ENCODE measurements at regions not wholly inside any gene's neighbourhood (a gene's known extent, or its start where the extent isn't known, plus 50 kb on each side); places are given as distances from the start of the nearest gene placed in this dataset.
"Not testable (repeated sequence)": the region's sequence is repeated elsewhere in the genome, so short reads cannot be mapped to it uniquely, and the experiment has no call there.

GRCh38 chr1:120241868-120242267 is 65.5 kb upstream of the SEC22B start:
- H3K23ac ChIP-seq (ENCODE audit: low read length); H3K18ac ChIP-seq (ENCODE audit: low read length); H2AK5ac ChIP-seq (ENCODE audit: low read length); H3K4ac ChIP-seq (ENCODE audit: low read depth, low read length); H3K27me3 ChIP-seq (ENCODE audit: insufficient read depth, low read length); H2BK120ac ChIP-seq (ENCODE audit: insufficient read depth, low read length, poor library complexity); H4K12ac ChIP-seq (ENCODE audit: low read depth, low read length); H3K4me2 ChIP-seq (ENCODE audit: low read length); DNase-seq; H3K79me2 ChIP-seq (ENCODE audit: control insufficient read depth, insufficient read depth, low read length, poor library complexity); H3K4me3 ChIP-seq (ENCODE audit: low read depth, low read length); H3K4me1 ChIP-seq (ENCODE audit: control insufficient read depth in 1 of 2, insufficient read depth in 2 of 2, low read length in 2 of 2); H4K8ac ChIP-seq (ENCODE audit: low read depth, low read length); H3K79me1 ChIP-seq (ENCODE audit: low read length); H3K9me3 ChIP-seq (ENCODE audit: insufficient read depth, low read depth, low read length); H2BK5ac ChIP-seq (ENCODE audit: low read depth, low read length, poor library complexity); H3K36me3 ChIP-seq (ENCODE audit: control insufficient read depth in 1 of 2, insufficient read depth in 2 of 2, low read length in 2 of 2); H3K14ac ChIP-seq (ENCODE audit: low read length); H2AFZ ChIP-seq (ENCODE audit: insufficient read depth, low read length, poor library complexity); H3K9ac ChIP-seq (ENCODE audit: low read length); H4K91ac ChIP-seq (ENCODE audit: low read depth, low read length); H3K27ac ChIP-seq (ENCODE audit: low read depth, low read length); H2BK12ac ChIP-seq (ENCODE audit: low read length): not testable (repeated sequence)
- no CpG with 5 or more reads among the region's 5 CpGs for WGBS (ENCODE audit: extremely low coverage, insufficient coverage, insufficient read length)

- not testable (repeated sequence) for H3K23ac ChIP-seq (ENCODE audit: low read length); H2AFZ ChIP-seq (ENCODE audit: insufficient read depth, low read length, poor library complexity); H4K8ac ChIP-seq (ENCODE audit: low read depth, low read length); H3K4ac ChIP-seq (ENCODE audit: low read depth, low read length); H3K27me3 ChIP-seq (ENCODE audit: insufficient read depth, low read length); H2BK120ac ChIP-seq (ENCODE audit: insufficient read depth, low read length, poor library complexity); H3K27ac ChIP-seq (ENCODE audit: low read depth, low read length); H4K12ac ChIP-seq (ENCODE audit: low read depth, low read length); H4K91ac ChIP-seq (ENCODE audit: low read depth, low read length); H3K18ac ChIP-seq (ENCODE audit: low read length); H3K36me3 ChIP-seq (ENCODE audit: control insufficient read depth in 1 of 2, insufficient read depth in 2 of 2, low read length in 2 of 2); H3K9ac ChIP-seq (ENCODE audit: low read length); H3K9me3 ChIP-seq (ENCODE audit: insufficient read depth, low read depth, low read length); H2BK12ac ChIP-seq (ENCODE audit: low read length); H3K4me1 ChIP-seq (ENCODE audit: control insufficient read depth in 1 of 2, insufficient read depth in 2 of 2, low read length in 2 of 2); H2BK5ac ChIP-seq (ENCODE audit: low read depth, low read length, poor library complexity); H3K79me2 ChIP-seq (ENCODE audit: control insufficient read depth, insufficient read depth, low read length, poor library complexity); H3K79me1 ChIP-seq (ENCODE audit: low read length); H2AK5ac ChIP-seq (ENCODE audit: low read length); DNase-seq; H3K14ac ChIP-seq (ENCODE audit: low read length); H3K4me2 ChIP-seq (ENCODE audit: low read length); H3K4me3 ChIP-seq (ENCODE audit: low read depth, low read length)
- no CpG with 5 or more reads among the region's 1 CpG for WGBS (ENCODE audit: extremely low coverage, insufficient coverage, insufficient read length)
Measured at GRCh38 chr1:120240181-120240580, 63.9 kb upstream of the SEC22B start.

- not testable (repeated sequence) for H3K9me3 ChIP-seq (ENCODE audit: insufficient read depth, low read depth, low read length); H3K14ac ChIP-seq (ENCODE audit: low read length); H2BK5ac ChIP-seq (ENCODE audit: low read depth, low read length, poor library complexity); H3K27ac ChIP-seq (ENCODE audit: low read depth, low read length); H3K36me3 ChIP-seq (ENCODE audit: control insufficient read depth in 1 of 2, insufficient read depth in 2 of 2, low read length in 2 of 2); H3K79me1 ChIP-seq (ENCODE audit: low read length); H3K4me3 ChIP-seq (ENCODE audit: low read depth, low read length); H4K8ac ChIP-seq (ENCODE audit: low read depth, low read length); H2AFZ ChIP-seq (ENCODE audit: insufficient read depth, low read length, poor library complexity); H3K18ac ChIP-seq (ENCODE audit: low read length); H3K9ac ChIP-seq (ENCODE audit: low read length); H2BK120ac ChIP-seq (ENCODE audit: insufficient read depth, low read length, poor library complexity); H3K4ac ChIP-seq (ENCODE audit: low read depth, low read length); H2AK5ac ChIP-seq (ENCODE audit: low read length); H2BK12ac ChIP-seq (ENCODE audit: low read length); H4K91ac ChIP-seq (ENCODE audit: low read depth, low read length); H3K79me2 ChIP-seq (ENCODE audit: control insufficient read depth, insufficient read depth, low read length, poor library complexity); H3K23ac ChIP-seq (ENCODE audit: low read length); H4K12ac ChIP-seq (ENCODE audit: low read depth, low read length); H3K27me3 ChIP-seq (ENCODE audit: insufficient read depth, low read length); DNase-seq; H3K4me1 ChIP-seq (ENCODE audit: control insufficient read depth in 1 of 2, insufficient read depth in 2 of 2, low read length in 2 of 2); H3K4me2 ChIP-seq (ENCODE audit: low read length)
Measured at GRCh38 chr1:120239351-120239750, 63.0 kb upstream of the SEC22B start.

GRCh38 chr1:120238867-120239266 is 62.5 kb upstream of the SEC22B start:
- H4K12ac ChIP-seq (ENCODE audit: low read depth, low read length); H3K27me3 ChIP-seq (ENCODE audit: insufficient read depth, low read length); H3K79me2 ChIP-seq (ENCODE audit: control insufficient read depth, insufficient read depth, low read length, poor library complexity); H3K23ac ChIP-seq (ENCODE audit: low read length); H2AK5ac ChIP-seq (ENCODE audit: low read length); H2BK5ac ChIP-seq (ENCODE audit: low read depth, low read length, poor library complexity); H2BK12ac ChIP-seq (ENCODE audit: low read length); H3K27ac ChIP-seq (ENCODE audit: low read depth, low read length); H3K14ac ChIP-seq (ENCODE audit: low read length); DNase-seq; H3K18ac ChIP-seq (ENCODE audit: low read length); H3K4me2 ChIP-seq (ENCODE audit: low read length); H3K4me3 ChIP-seq (ENCODE audit: low read depth, low read length); H3K36me3 ChIP-seq (ENCODE audit: control insufficient read depth in 1 of 2, insufficient read depth in 2 of 2, low read length in 2 of 2); H3K4me1 ChIP-seq (ENCODE audit: control insufficient read depth in 1 of 2, insufficient read depth in 2 of 2, low read length in 2 of 2); H3K79me1 ChIP-seq (ENCODE audit: low read length); H4K8ac ChIP-seq (ENCODE audit: low read depth, low read length); H3K9me3 ChIP-seq (ENCODE audit: insufficient read depth, low read depth, low read length); H2AFZ ChIP-seq (ENCODE audit: insufficient read depth, low read length, poor library complexity); H3K4ac ChIP-seq (ENCODE audit: low read depth, low read length); H4K91ac ChIP-seq (ENCODE audit: low read depth, low read length); H2BK120ac ChIP-seq (ENCODE audit: insufficient read depth, low read length, poor library complexity); H3K9ac ChIP-seq (ENCODE audit: low read length): not testable (repeated sequence)
- WGBS (ENCODE audit: extremely low coverage, insufficient coverage, insufficient read length) = no CpG with 5 or more reads among the region's 2 CpGs

GRCh38 chr1:120233661-120234018 is 57.3 kb upstream of the SEC22B start:
- H3K27me3 ChIP-seq (ENCODE audit: insufficient read depth, low read length); H3K18ac ChIP-seq (ENCODE audit: low read length); H3K36me3 ChIP-seq (ENCODE audit: control insufficient read depth in 1 of 2, insufficient read depth in 2 of 2, low read length in 2 of 2); H3K27ac ChIP-seq (ENCODE audit: low read depth, low read length); H3K23ac ChIP-seq (ENCODE audit: low read length); DNase-seq; H2AK5ac ChIP-seq (ENCODE audit: low read length); H2AFZ ChIP-seq (ENCODE audit: insufficient read depth, low read length, poor library complexity); H3K79me1 ChIP-seq (ENCODE audit: low read length); H4K12ac ChIP-seq (ENCODE audit: low read depth, low read length); H3K4me3 ChIP-seq (ENCODE audit: low read depth, low read length); H3K4ac ChIP-seq (ENCODE audit: low read depth, low read length); H2BK12ac ChIP-seq (ENCODE audit: low read length); H2BK120ac ChIP-seq (ENCODE audit: insufficient read depth, low read length, poor library complexity); H4K8ac ChIP-seq (ENCODE audit: low read depth, low read length); H3K4me1 ChIP-seq (ENCODE audit: control insufficient read depth in 1 of 2, insufficient read depth in 2 of 2, low read length in 2 of 2); H3K9ac ChIP-seq (ENCODE audit: low read length); H3K79me2 ChIP-seq (ENCODE audit: control insufficient read depth, insufficient read depth, low read length, poor library complexity); H2BK5ac ChIP-seq (ENCODE audit: low read depth, low read length, poor library complexity); H3K9me3 ChIP-seq (ENCODE audit: insufficient read depth, low read depth, low read length); H3K4me2 ChIP-seq (ENCODE audit: low read length); H4K91ac ChIP-seq (ENCODE audit: low read depth, low read length); H3K14ac ChIP-seq (ENCODE audit: low read length): not testable (repeated sequence)
- no CpG with 5 or more reads among the region's 2 CpGs for WGBS (ENCODE audit: extremely low coverage, insufficient coverage, insufficient read length)
